GM12865 (cell line): ENCODE measurements at regions not wholly inside any gene's neighbourhood (a gene's known extent, or its start where the extent isn't known, plus 50 kb on each side); places are given as distances from the start of the nearest gene placed in this dataset.

ENCODE experiments used
- DNase-seq: peaks from one replicate; pipeline ENCODE4 v3.0.0; 2010; ENCODE audit warnings: low read depth
- H3K4me3 ChIP-seq: 2 replicates; pipeline ENCODE4 v1.5.1; 2011; ENCODE audit warnings: mild to moderate bottlenecking, low read depth, low read length, control low read depth
- CTCF ChIP-seq: IDR thresholded peaks from 2 replicates; pipeline ENCODE4 v1.5.1; 2011; ENCODE audit warnings: low read length, control low read depth, low read depth, inconsistent platforms; ENCODE audit not compliant: insufficient read depth; ENCODE audit errors: missing control alignments

DNA sequence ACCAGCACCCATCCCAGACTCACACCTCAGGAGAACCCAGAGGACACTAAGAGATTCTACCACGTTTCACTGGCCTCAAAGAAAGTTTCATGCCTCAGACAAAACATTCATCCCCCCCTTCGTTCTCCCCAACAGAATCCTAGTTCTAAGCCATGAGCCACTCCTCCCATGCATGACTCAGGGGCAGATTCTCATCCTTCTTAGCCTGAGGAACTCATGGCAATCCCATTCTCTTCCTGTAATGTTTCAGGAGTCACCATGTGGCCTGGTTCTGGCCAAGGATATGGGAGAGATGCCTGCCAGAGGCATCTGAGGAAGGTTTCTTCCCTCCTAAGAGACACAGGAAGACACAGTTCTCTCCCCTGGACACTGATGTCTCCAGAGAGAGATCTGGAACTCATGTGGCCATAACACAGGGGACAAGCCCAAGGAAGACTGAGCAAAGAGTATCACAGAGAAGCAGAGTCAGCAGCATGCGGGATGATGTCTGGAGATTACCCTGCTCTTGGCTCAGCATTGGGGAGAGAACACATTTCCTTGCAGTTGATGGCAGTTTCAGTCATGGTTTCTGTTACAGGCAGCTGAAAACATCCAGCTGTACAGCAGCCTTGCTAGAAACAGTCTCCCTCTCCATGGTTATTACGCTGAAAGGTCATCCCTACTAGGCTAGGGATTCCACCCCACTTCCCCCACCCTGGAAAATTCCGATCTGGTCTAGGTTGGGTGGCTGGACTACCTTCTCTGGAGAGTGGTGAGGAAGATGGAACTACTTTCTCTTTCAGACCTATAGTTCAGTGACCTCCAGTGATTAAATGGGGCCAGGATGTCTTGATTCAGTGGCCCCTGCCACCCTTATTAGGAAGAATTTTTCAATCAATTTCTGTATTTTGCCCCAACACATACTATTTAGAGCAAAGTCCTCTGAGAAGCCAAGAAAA lies 115.4 kb downstream of the ZNF608 start:
- no peak overlapping the region for H3K4me3 ChIP-seq
- peak; percentile 80 for DNase-seq
- no peak for TF ChIP-seq CTCF

- no peak for DNase-seq
- no peak for TF ChIP-seq CTCF
- H3K4me3 ChIP-seq = no peak overlapping the region
These were observed 117.5 kb downstream of the ZNF608 start for GRCh38 chr5:124628721-124629596.

- no peak overlapping the region for H3K4me3 ChIP-seq
- no peak for TF ChIP-seq CTCF
- DNase-seq = no peak
These were observed 118.4 kb downstream of the ZNF608 start for GRCh38 chr5:124627815-124628595.

DNA sequence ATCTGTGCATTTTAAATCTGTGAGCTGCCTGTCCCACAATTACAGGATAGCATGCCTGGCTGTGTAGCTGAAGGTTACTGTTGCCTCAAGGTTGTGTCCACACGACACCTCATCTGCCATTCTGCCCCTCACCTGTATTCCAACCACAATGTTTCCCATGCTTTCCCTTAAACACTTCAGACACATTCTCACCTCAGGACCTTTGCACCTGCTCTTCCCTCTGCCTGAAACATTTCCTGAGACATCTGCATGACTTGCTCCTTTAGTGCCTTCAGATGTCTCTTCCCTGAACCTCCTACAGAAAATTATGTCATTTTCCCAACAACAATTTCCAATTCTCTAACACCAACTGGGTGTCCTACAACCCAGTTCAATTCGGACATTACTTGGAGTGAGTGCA lies 120.4 kb downstream of the ZNF608 start:
- DNase-seq = no peak
- no peak overlapping the region for H3K4me3 ChIP-seq
- no peak for TF ChIP-seq CTCF

DNA sequence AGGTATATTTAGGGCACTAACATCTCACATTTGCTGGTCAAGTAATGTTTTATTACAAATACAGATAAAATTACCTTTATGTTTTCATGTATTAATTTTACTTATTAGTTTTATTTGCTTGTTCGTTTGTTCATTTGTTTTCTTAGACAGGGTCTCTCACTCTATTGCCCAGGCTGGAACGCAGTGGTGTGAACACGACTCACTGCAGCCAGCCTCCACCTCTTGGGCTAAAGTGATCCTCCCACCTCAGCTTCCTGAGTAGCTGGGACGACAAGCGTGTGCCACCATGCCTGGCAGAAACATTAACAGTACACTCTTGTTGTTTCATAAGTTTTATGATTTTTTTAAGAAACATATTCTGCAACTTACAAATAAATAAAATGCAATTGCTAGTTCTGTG lies 123.2 kb downstream of the ZNF608 start:
- no peak for TF ChIP-seq CTCF
- no peak overlapping the region for H3K4me3 ChIP-seq
- DNase-seq = no peak

GRCh38 chr5:124622851-124623250 lies 123.6 kb downstream of the ZNF608 start:
- DNase-seq = no peak

More at GRCh38 chr5:124622851-124623250, 123.6 kb downstream of the ZNF608 start:
- TF ChIP-seq CTCF = no peak
- H3K4me3 ChIP-seq = no peak overlapping the region
